PC-9 (cell line): ENCODE measurements at regions not wholly inside any gene's neighbourhood (a gene's known extent, or its start where the extent isn't known, plus 50 kb on each side); places are given as distances from the start of the nearest gene placed in this dataset.

Experiments used
- BruUV-seq: library from RNA; stranded (reverse); fragments of 400-500 nt; replicated peaks from 2 replicates; lab custom pipeline; 2021; lab: Mats Ljungman, UMichigan
- CTCF ChIA-PET: fragments of 300-600 bp; sonication (Branson Sonifier 250); formaldehyde crosslinking; loops from one replicate; lab custom pipeline; 2022; ENCODE audit warnings: antibody characterized with exemption; lab: Charles Lee
- POLR2A ChIA-PET: fragments of 300-600 bp; sonication (Branson Sonifier 250); formaldehyde crosslinking; loops from one replicate; lab custom pipeline; 2022; ENCODE audit warnings: antibody characterized with exemption; ENCODE audit not compliant: unreplicated experiment; lab: Charles Lee
- DNase-seq, 2 experiments: peaks; one replicate each; pipeline versions ENCODE4 v3.0.0 to v3.0.0-alpha.2; 2015 to 2022; ENCODE audit warnings: mixed read lengths in 1 of 2
- H2AFZ ChIP-seq: fragments of 200-600 bp; sonication (generic); 2 replicates; pipeline ENCODE4 v1.8.1; 2017; ENCODE audit warnings: antibody characterized with exemption
- H3F3A ChIP-seq: fragments of 200-600 bp; sonication (generic); 2 replicates; pipeline ENCODE4 v1.8.1; 2017; ENCODE audit warnings: antibody characterized with exemption, mild to moderate bottlenecking, low read depth; ENCODE audit not compliant: insufficient read depth
- H3K27ac ChIP-seq: fragments of 200-600 bp; sonication (generic); 2 replicates; pipeline ENCODE4 v1.6.1; 2016; ENCODE audit warnings: mixed run types
- H3K27me3 ChIP-seq: fragments of 200-600 bp; sonication (generic); 2 replicates; pipeline ENCODE4 v1.6.1; 2016; ENCODE audit warnings: low read depth, mixed run types; ENCODE audit not compliant: insufficient read depth
- H3K36me3 ChIP-seq: fragments of 200-600 bp; sonication (generic); 2 replicates; pipeline ENCODE4 v1.6.1; 2016; ENCODE audit warnings: low read depth, mixed run types
- H3K4me1 ChIP-seq: fragments of 200-600 bp; sonication (generic); replicated peaks from 2 replicates; pipeline ENCODE4 v1.6.1; 2016; ENCODE audit warnings: mixed run types; ENCODE audit not compliant: insufficient read depth
- H3K4me2 ChIP-seq: fragments of 200-600 bp; sonication (generic); 2 replicates; pipeline ENCODE4 v1.6.1; 2017; ENCODE audit warnings: mixed run types
- H3K4me3 ChIP-seq: fragments of 200-600 bp; sonication (generic); 2 replicates; pipeline ENCODE4 v1.6.1; 2016; ENCODE audit warnings: mixed run types
- H3K79me2 ChIP-seq: fragments of 200-600 bp; sonication (generic); 2 replicates; pipeline ENCODE4 v1.6.1; 2017; ENCODE audit warnings: low read depth, mixed run types
- H3K9me2 ChIP-seq: fragments of 200-600 bp; sonication (generic); 2 replicates; pipeline ENCODE4 v1.8.1; 2017; ENCODE audit warnings: mild to moderate bottlenecking; ENCODE audit not compliant: insufficient read depth
- H3K9me3 ChIP-seq: fragments of 200-600 bp; sonication (generic); 2 replicates; pipeline ENCODE4 v1.8.1; 2016; ENCODE audit warnings: low read depth; ENCODE audit not compliant: insufficient read depth
- H4K20me1 ChIP-seq: fragments of 200-600 bp; sonication (generic); 2 replicates; pipeline ENCODE4 v1.8.1; 2017; ENCODE audit not compliant: insufficient read depth
- EZH2 ChIP-seq: fragments of 200-600 bp; sonication (generic); IDR thresholded peaks from 2 replicates; pipeline ENCODE4 v1.8.0; 2017; ENCODE audit warnings: antibody characterized with exemption, low read depth
- intact Hi-C: fragments of 100-400 bp; cut with micrococcal nuclease; formaldehyde crosslinking; loops from one replicate; pipeline ENCODE4 v1.10.0; 2022; ENCODE audit not compliant: unreplicated experiment
- TF ChIP-seq, protein P1 (sequence below): fragments of 200-600 bp; sonication (generic); conservative IDR thresholded peaks from 2 replicates; pipeline ENCODE4 v1.6.1; 2017; ENCODE audit warnings: mixed run types, antibody characterized with exemption, mild to moderate bottlenecking, moderate library complexity

DNA sequence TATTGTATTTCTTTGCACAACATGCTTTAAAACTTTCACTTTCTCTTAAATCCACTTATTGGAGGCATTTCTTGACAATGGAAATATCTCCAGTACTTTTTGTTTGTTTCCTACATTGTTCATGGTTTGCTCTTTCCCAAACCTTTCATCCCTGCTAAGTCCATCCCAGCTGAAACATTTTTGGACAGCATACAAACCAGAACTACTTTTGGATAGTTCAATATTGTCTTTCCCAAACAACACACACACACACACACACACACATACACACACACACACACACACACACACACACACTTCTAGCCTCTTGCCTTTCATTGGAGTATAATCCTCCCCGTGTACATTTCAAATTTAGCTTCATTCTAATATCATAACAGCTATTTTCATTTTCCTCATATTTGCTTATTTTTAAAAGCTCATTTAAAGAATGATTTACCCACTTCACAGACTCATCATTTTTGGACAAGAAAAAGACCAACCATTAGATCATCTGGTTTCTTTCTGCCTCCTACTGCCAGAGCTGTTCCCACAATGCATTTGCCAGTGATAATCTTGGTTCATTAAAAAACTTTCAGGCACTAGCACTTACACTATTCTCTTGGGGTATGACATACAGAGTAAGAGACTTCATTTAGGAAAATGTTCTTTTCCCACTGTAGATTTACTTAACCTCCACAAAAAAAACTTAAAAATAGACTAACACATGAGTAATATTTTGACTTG, 248.1 kb downstream of the CD109 start:
- Histone ChIP-seq H3K9me2 (no peaks in the 10 kb centered on the region), H3K36me3 (no peaks in the 10 kb centered on the region), H2AFZ (no peak overlapping the region), H3K27ac (no peak overlapping the region), H3K4me1 (no peaks in the 10 kb centered on the region), H3K79me2 (no peaks in the 10 kb centered on the region), H3K9me3 (no peaks in the 10 kb centered on the region), H3F3A (no peaks in the 10 kb centered on the region), H3K4me2 (no peak overlapping the region), H3K27me3 (no peaks in the 10 kb centered on the region), H4K20me1 (no peaks in the 10 kb centered on the region), H3K4me3 (no peak overlapping the region)
- no peak for DNase-seq
- no peak for TF ChIP-seq EZH2
- TF ChIP-seq, protein P1, sequence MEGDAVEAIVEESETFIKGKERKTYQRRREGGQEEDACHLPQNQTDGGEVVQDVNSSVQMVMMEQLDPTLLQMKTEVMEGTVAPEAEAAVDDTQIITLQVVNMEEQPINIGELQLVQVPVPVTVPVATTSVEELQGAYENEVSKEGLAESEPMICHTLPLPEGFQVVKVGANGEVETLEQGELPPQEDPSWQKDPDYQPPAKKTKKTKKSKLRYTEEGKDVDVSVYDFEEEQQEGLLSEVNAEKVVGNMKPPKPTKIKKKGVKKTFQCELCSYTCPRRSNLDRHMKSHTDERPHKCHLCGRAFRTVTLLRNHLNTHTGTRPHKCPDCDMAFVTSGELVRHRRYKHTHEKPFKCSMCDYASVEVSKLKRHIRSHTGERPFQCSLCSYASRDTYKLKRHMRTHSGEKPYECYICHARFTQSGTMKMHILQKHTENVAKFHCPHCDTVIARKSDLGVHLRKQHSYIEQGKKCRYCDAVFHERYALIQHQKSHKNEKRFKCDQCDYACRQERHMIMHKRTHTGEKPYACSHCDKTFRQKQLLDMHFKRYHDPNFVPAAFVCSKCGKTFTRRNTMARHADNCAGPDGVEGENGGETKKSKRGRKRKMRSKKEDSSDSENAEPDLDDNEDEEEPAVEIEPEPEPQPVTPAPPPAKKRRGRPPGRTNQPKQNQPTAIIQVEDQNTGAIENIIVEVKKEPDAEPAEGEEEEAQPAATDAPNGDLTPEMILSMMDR: no peak
- BruUV-seq: no TSS peak
- CTCF ChIA-PET: no interaction called here
- intact Hi-C loops: no loop called here
- POLR2A ChIA-PET: interaction anchor here (0.6 kb wide), 2 partner anchors 205 to 1018 kb away, joined by 4 to 6 read pairs; no protein-coding TSS in a partner anchor

DNA sequence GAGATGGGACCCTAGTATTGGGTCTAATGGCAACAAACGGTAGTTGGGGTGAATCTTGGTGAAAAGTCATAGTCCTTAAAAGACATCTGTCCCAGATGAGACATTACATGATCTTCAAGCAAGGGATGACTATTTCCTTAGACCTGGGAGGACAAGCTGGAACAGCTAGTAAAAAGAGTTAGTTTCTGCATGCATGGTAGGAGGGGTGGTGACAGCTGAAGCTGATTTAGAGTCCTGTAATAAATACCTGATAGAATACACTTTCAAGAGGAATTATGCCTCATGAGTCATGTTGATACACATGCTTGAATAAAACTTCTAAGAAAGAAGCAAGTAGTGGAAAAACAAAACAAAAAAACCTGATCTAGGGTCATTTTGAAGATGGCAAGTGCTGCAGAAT, 247.4 kb downstream of the CD109 start:
- no peaks in the 10 kb centered on the region for H3K9me2 ChIP-seq

DNA sequence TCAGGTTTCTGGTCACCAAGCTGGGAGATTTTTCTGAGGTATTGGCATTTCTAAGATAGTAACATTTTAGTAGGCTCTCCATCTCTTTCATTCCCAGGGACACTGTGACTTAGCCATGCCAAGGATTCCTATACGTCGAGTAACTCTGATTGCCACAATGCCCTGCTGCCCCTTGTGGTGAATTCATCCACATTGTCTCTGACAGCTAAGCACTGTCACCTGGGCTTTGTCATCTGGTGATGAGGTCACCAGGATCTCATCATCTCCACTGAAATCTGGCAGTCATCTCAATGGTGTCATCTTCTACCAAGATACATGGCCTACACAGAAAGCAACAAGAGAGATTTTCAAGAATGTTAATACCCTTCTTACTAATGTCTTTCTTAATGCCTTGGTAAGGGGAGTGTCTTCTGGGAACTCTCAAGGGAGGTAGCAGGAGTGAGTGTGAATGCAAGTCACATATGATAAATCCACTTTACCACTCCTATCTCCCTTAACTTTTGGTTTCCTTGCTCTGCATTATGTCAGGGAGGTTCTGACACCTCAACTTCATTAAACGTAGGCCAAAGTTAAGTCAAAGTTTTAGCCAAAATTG, 246.7 kb downstream of the CD109 start:
- no peak overlapping the region for H3K4me2 ChIP-seq
- no TSS peak for BruUV-seq
- no peaks in the 10 kb centered on the region for H3F3A ChIP-seq
- no peak for TF ChIP-seq EZH2
- TF ChIP-seq, protein P1: peak; percentile 27; the same call in 1 of the 2 replicates
- no peaks in the 10 kb centered on the region for H3K36me3 ChIP-seq
- no peaks in the 10 kb centered on the region for H3K4me1 ChIP-seq
- ChIA-PET CTCF (no interaction called here), POLR2A (no interaction called here)
- H3K27ac ChIP-seq: no peak overlapping the region
- no peaks in the 10 kb centered on the region for H3K9me3 ChIP-seq
- intact Hi-C loops: no loop called here
- H2AFZ ChIP-seq: no peak overlapping the region
- peak in 1 of 2 experiments; percentile 49 for DNase-seq
- no peaks in the 10 kb centered on the region for H4K20me1 ChIP-seq
- no peak overlapping the region for H3K4me3 ChIP-seq
- H3K27me3 ChIP-seq: no peaks in the 10 kb centered on the region
- H3K79me2 ChIP-seq: no peaks in the 10 kb centered on the region
- H3K9me2 ChIP-seq: no peaks in the 10 kb centered on the region

More for the DNA sequence above, 247.4 kb downstream of the CD109 start:
- intact Hi-C loops: no loop called here
- Histone ChIP-seq H3F3A (no peaks in the 10 kb centered on the region), H3K36me3 (no peaks in the 10 kb centered on the region), H3K79me2 (no peaks in the 10 kb centered on the region), H3K4me1 (no peaks in the 10 kb centered on the region), H3K27me3 (no peaks in the 10 kb centered on the region), H3K9me3 (no peaks in the 10 kb centered on the region), H3K4me3 (no peak overlapping the region), H4K20me1 (no peaks in the 10 kb centered on the region), H3K27ac (no peak overlapping the region), H2AFZ (no peak overlapping the region), H3K4me2 (no peak overlapping the region)
- no peak for TF ChIP-seq EZH2
- TF ChIP-seq, protein P1: no peak
- DNase-seq: no peak
- ChIA-PET CTCF (no interaction called here), POLR2A (no interaction called here)
- BruUV-seq: no TSS peak
